ENCODE measurements at regions not wholly inside any gene's neighbourhood (a gene's known extent, or its start where the extent isn't known, plus 50 kb on each side); places are given as distances from the start of the nearest gene placed in this dataset.
A peak's percentile ranks its signal among the peaks of the same experiment; 100 is the strongest.

- H3K9ac ChIP-seq (replicated peaks; ENCODE audit: extremely low read depth, insufficient read depth, low read length): no peak overlapping the region
- no peak overlapping the region for H3K27ac ChIP-seq (ENCODE audit: insufficient read depth, low read depth, low read length)
- no peaks in the 10 kb centered on the region for H4K20me1 ChIP-seq (replicated peaks; ENCODE audit: control insufficient read depth, extremely low read depth, insufficient read depth, low read length)
- CTCF ChIA-PET: no interaction called here
- TF ChIP-seq EZH2 (IDR thresholded peaks at IDR 0.05; ENCODE audit: borderline replicate concordance, low read depth, low read length, severe bottlenecking): no peak
- TF ChIP-seq POLR2A (IDR thresholded peaks at IDR 0.05; ENCODE audit: low read depth, low read length): no peak
- no peak for TF ChIP-seq FOS (IDR thresholded peaks at IDR 0.05; ENCODE audit: borderline replicate concordance, insufficient read depth, low read length)
- no peak for TF ChIP-seq CTCF (IDR thresholded peaks at IDR 0.05; ENCODE audit: extremely low read depth in 1 of 2, insufficient read depth in 1 of 2, low read depth in 1 of 2, low read length in 2 of 2)
- TF ChIP-seq GATA2 (IDR thresholded peaks at IDR 0.05; ENCODE audit: insufficient read depth, insufficient read length, low read depth, low read length): no peak
- no peak for TF ChIP-seq MAX (IDR thresholded peaks at IDR 0.05; ENCODE audit: insufficient read depth, insufficient read length)
- TF ChIP-seq JUN (IDR thresholded peaks at IDR 0.05; ENCODE audit: borderline replicate concordance, insufficient read depth, insufficient read length, low read depth): no peak
- TF ChIP-seq MYC (IDR thresholded peaks at IDR 0.05; ENCODE audit: low read depth, low read length): no peak
- TF ChIP-seq POLR2AphosphoS5 (IDR thresholded peaks at IDR 0.05; ENCODE audit: insufficient read depth, low read depth, low read length): no peak
- intact Hi-C loops (cut with micrococcal nuclease): no loop called here
- FAIRE-seq (peak; percentile 31), DNase-seq (ENCODE audit: low read depth, low spot score) (no peak)
- no peaks in the 10 kb centered on the region for H3K79me2 ChIP-seq (ENCODE audit: control insufficient read depth, insufficient read depth, low read length)
- H3K9me3 ChIP-seq (replicated peaks; ENCODE audit: control insufficient read depth, insufficient read depth, low read length): no peaks in the 10 kb centered on the region
- H3K4me1 ChIP-seq (ENCODE audit: control insufficient read depth, extremely low read depth, insufficient read depth, low read length): no peaks in the 10 kb centered on the region
- dilution Hi-C loops (cut with MboI; ENCODE audit: extremely low pct_ligation_motif_present, low sequenced_read_pairs): no loop called here
- H3K4me2 ChIP-seq (ENCODE audit: insufficient read depth, low read length): no peak overlapping the region
- BruUV-seq (replicated peaks): no TSS peak
- no peaks in the 10 kb centered on the region for H3K27me3 ChIP-seq (ENCODE audit: control insufficient read depth in 2 of 2, insufficient read depth in 2 of 2, low read length in 2 of 2)
- H3K4me3 ChIP-seq (replicated peaks in 1 of 3; ENCODE audit: insufficient read depth in 1 of 3, low read depth in 1 of 3, low read length in 3 of 3): no peak overlapping the region
- H3K36me3 ChIP-seq (ENCODE audit: control insufficient read depth in 2 of 2, extremely low read depth in 1 of 2, insufficient read depth in 2 of 2, low read length in 2 of 2): no peaks in the 10 kb centered on the region
- H2AFZ ChIP-seq (ENCODE audit: low read depth, low read length): no peak overlapping the region
- POLR2A ChIA-PET: no interaction called here
- H3K9me1 ChIP-seq (replicated peaks; ENCODE audit: control insufficient read depth, extremely low read depth, insufficient read depth, low read length): no peaks in the 10 kb centered on the region
Observed at GRCh38 chr14:25753130-25753529, 703.2 kb upstream of the STXBP6 start.
